22Rv1 (cell line): ENCODE measurements at regions not wholly inside any gene's neighbourhood (a gene's known extent, or its start where the extent isn't known, plus 50 kb on each side); places are given as distances from the start of the nearest gene placed in this dataset.

Experiments
- H3K27ac ChIP-seq: fragments of 450-650 bp; 2 replicates; pipeline ENCODE4 v1.5.1; 2017
- ZFX ChIP-seq: fragments of 450-650 bp; IDR thresholded peaks from 2 replicates; pipeline ENCODE4 v1.6.1; 2017; ENCODE audit warnings: antibody characterized with exemption, borderline replicate concordance
- TF ChIP-seq, protein P1 (sequence below): fragments of 450-650 bp; IDR thresholded peaks from 2 replicates; pipeline ENCODE4 v1.5.1; 2017; ENCODE audit warnings: mild to moderate bottlenecking

GRCh38 chr7:17590221-17590620, 291.8 kb downstream of the AHR start:
- no peak overlapping the region for H3K27ac ChIP-seq
- TF ChIP-seq, protein P1, sequence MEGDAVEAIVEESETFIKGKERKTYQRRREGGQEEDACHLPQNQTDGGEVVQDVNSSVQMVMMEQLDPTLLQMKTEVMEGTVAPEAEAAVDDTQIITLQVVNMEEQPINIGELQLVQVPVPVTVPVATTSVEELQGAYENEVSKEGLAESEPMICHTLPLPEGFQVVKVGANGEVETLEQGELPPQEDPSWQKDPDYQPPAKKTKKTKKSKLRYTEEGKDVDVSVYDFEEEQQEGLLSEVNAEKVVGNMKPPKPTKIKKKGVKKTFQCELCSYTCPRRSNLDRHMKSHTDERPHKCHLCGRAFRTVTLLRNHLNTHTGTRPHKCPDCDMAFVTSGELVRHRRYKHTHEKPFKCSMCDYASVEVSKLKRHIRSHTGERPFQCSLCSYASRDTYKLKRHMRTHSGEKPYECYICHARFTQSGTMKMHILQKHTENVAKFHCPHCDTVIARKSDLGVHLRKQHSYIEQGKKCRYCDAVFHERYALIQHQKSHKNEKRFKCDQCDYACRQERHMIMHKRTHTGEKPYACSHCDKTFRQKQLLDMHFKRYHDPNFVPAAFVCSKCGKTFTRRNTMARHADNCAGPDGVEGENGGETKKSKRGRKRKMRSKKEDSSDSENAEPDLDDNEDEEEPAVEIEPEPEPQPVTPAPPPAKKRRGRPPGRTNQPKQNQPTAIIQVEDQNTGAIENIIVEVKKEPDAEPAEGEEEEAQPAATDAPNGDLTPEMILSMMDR = no peak
- TF ChIP-seq ZFX = no peak

GRCh38 chr7:17593819-17594419, 295.5 kb downstream of the AHR start:
- TF ChIP-seq, protein P1 = no peak
- no peak for TF ChIP-seq ZFX

GRCh38 chr7:17595546-17595945, 297.1 kb downstream of the AHR start:
- TF ChIP-seq, protein P1 = no peak
- TF ChIP-seq ZFX = no peak
- no peak overlapping the region for H3K27ac ChIP-seq

More at GRCh38 chr7:17593819-17594419, 295.5 kb downstream of the AHR start:
- no peak overlapping the region for H3K27ac ChIP-seq

- no peak overlapping the region for H3K27ac ChIP-seq
- TF ChIP-seq, protein P1 = no peak
- TF ChIP-seq ZFX = no peak
These were observed 299.9 kb downstream of the AHR start for GRCh38 chr7:17598305-17598704.

GRCh38 chr7:17598846-17599245, 300.4 kb downstream of the AHR start:
- TF ChIP-seq, protein P1 = no peak
- no peak for TF ChIP-seq ZFX
- no peak overlapping the region for H3K27ac ChIP-seq

DNA sequence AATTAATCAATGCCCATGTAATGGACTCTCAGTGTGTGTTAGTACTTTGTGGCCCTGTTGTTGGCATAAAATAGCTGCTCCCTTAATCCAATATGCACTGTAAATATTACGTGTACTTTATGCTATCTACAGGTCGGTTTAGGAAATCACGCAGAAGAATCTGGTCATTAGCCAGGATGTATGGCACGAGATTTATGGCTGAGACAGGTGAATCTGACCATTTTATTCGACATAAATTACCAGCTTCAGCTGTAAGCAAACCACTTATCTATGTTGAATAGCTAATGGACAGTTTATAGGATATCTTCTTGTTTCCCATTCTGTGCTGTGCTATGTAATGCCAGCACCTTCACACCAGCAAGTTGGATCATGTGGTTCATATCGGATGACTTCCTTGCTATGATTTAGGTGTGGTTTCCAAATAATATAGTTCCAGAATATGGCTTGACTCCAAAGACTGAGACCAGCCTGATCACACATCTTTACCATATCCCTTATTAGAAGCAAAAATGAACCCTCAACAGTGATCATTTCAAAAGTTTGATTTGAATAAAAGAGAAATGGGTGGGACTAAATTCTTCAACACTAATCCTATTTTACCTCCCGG, 301.4 kb downstream of the AHR start:
- H3K27ac ChIP-seq = no peak overlapping the region
- no peak for TF ChIP-seq ZFX
- TF ChIP-seq, protein P1 = no peak

DNA sequence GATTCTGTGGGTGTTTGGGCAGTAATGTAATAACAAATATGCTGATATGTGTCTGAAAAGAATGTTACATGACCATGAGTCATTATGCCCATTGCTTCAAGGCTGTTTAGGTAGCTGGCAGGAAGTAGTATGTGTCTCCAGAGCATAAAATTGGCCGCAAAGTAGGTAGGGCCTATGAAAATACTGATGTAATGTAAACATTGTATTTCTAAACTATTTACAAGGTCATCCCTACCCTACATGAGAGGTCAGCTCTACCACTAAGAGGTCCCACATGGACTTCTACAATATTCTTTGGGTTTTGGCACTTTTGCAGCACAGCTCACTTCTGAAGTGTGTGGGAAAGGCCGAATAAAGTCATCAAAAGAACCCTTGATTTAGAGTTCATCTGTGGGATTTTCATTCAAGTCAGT, 301.9 kb downstream of the AHR start:
- H3K27ac ChIP-seq = no peak overlapping the region
- TF ChIP-seq, protein P1 = no peak
